IMR-90 (cell line): ENCODE measurements at regions not wholly inside any gene's neighbourhood (a gene's known extent, or its start where the extent isn't known, plus 50 kb on each side); places are given as distances from the start of the nearest gene placed in this dataset.

ENCODE experiments used
- ATAC-seq: fragments of 200-7000 bp; cut with Tn5 transposase; 2 replicates; pipeline ENCODE4 v1.9.1; 2020; ENCODE audit warnings: low read depth, mild to moderate bottlenecking, moderate library complexity
- BruUV-seq: library from RNA; stranded (reverse); fragments of 400-500 nt; replicated peaks from 2 replicates; lab custom pipeline; 2021; lab: Mats Ljungman, UMichigan
- CTCF ChIA-PET: fragments of 300-600 bp; formaldehyde crosslinking; extraction: SDS; loops from one replicate; lab custom pipeline; 2021; ENCODE audit warnings: antibody characterized with exemption; lab: Yijun Ruan, JAX
- POLR2A ChIA-PET: fragments of 300-600 bp; sonication (Branson Sonifier 250); formaldehyde crosslinking; loops from one replicate; lab custom pipeline; 2022; ENCODE audit warnings: antibody characterized with exemption; ENCODE audit not compliant: unreplicated experiment; lab: Charles Lee
- DNase-seq: peaks from one replicate; pipeline ENCODE4 v3.0.0; 2013
- H2AFZ ChIP-seq: replicated peaks from 2 replicates; pipeline ENCODE3; 2013; ENCODE audit warnings: low read length, mild to moderate bottlenecking; ENCODE audit not compliant: poor library complexity
- H2AK5ac ChIP-seq: 2 replicates; pipeline ENCODE4 v1.6.1; 2013; ENCODE audit warnings: low read depth, low read length, inconsistent platforms
- H2AK9ac ChIP-seq: replicated peaks from 2 replicates; pipeline ENCODE3; 2013; ENCODE audit warnings: mild to moderate bottlenecking, low read depth, low read length, moderate library complexity; ENCODE audit not compliant: poor library complexity
- H2BK120ac ChIP-seq: 2 replicates; pipeline ENCODE4 v1.6.1; 2013; ENCODE audit warnings: low read depth, low read length, inconsistent platforms
- H2BK15ac ChIP-seq: 3 replicates; pipeline ENCODE4 v1.6.1; 2013; ENCODE audit warnings: low read depth, low read length, inconsistent platforms
- H2BK20ac ChIP-seq: 2 replicates; pipeline ENCODE4 v1.6.1; 2013; ENCODE audit warnings: low read depth, mild to moderate bottlenecking, inconsistent platforms, low read length, moderate library complexity
- H2BK5ac ChIP-seq: 2 replicates; pipeline ENCODE4 v1.6.1; 2013; ENCODE audit warnings: mild to moderate bottlenecking, low read depth, low read length, inconsistent platforms; ENCODE audit not compliant: poor library complexity, severe bottlenecking
- H3K14ac ChIP-seq: replicated peaks from 2 replicates; pipeline ENCODE4 v1.6.1; 2013; ENCODE audit warnings: low read depth, low read length, inconsistent platforms
- H3K18ac ChIP-seq: 2 replicates; pipeline ENCODE4 v1.6.1; 2013; ENCODE audit warnings: low read depth, low read length, control low read depth
- H3K23ac ChIP-seq: 2 replicates; pipeline ENCODE4 v1.6.1; 2013; ENCODE audit warnings: low read depth, low read length, inconsistent platforms
- H3K27ac ChIP-seq: 2 replicates; pipeline ENCODE4 v1.5.1; 2013; ENCODE audit warnings: mild to moderate bottlenecking, control low read depth, low read length; ENCODE audit not compliant: insufficient read depth
- H3K27me3 ChIP-seq: 2 replicates; pipeline ENCODE4 v1.6.1; 2013; ENCODE audit warnings: low read length; ENCODE audit not compliant: control insufficient read depth, insufficient read depth
- H3K36me3 ChIP-seq: 2 replicates; pipeline ENCODE4 v1.6.1; 2013; ENCODE audit warnings: low read length, mixed read lengths; ENCODE audit not compliant: control insufficient read depth, insufficient read depth
- H3K4ac ChIP-seq: 2 replicates; pipeline ENCODE4 v1.6.1; 2013; ENCODE audit warnings: low read depth, low read length, inconsistent platforms
- H3K4me1 ChIP-seq: 2 replicates; pipeline ENCODE4 v1.6.1; 2013; ENCODE audit warnings: low read length, mixed read lengths; ENCODE audit not compliant: control insufficient read depth, insufficient read depth
- H3K4me2 ChIP-seq: 2 replicates; pipeline ENCODE4 v1.6.1; 2013; ENCODE audit warnings: low read depth, mild to moderate bottlenecking, control low read depth, low read length, moderate library complexity
- H3K4me3 ChIP-seq: 2 replicates; pipeline ENCODE4 v1.5.1; 2013; ENCODE audit warnings: low read depth, mild to moderate bottlenecking, control low read depth, low read length, moderate library complexity; ENCODE audit not compliant: insufficient read depth
- H3K56ac ChIP-seq: 2 replicates; pipeline ENCODE4 v1.6.1; 2013; ENCODE audit warnings: low read length, inconsistent platforms; ENCODE audit not compliant: insufficient read depth; ENCODE audit errors: extremely low read depth
- H3K79me1 ChIP-seq, 2 experiments: 2 replicates each; pipeline ENCODE4 v1.6.1; 2013; ENCODE audit warnings: low read length in 2 of 2, inconsistent platforms in 1 of 2, low read depth in 1 of 2
- H3K9ac ChIP-seq: 2 replicates; pipeline ENCODE4 v1.6.1; 2013; ENCODE audit warnings: low read depth, low read length, control low read depth
- H3K9me1 ChIP-seq: 2 replicates; pipeline ENCODE4 v1.6.1; 2013; ENCODE audit warnings: low read length, inconsistent platforms; ENCODE audit not compliant: insufficient read depth
- H3K9me3 ChIP-seq: 2 replicates; pipeline ENCODE4 v1.6.1; 2013; ENCODE audit warnings: low read length; ENCODE audit not compliant: control insufficient read depth, insufficient read depth
- H4K20me1 ChIP-seq: 2 replicates; pipeline ENCODE4 v1.6.1; 2013; ENCODE audit warnings: low read length, inconsistent platforms; ENCODE audit not compliant: insufficient read depth
- H4K5ac ChIP-seq: 2 replicates; pipeline ENCODE4 v1.6.1; 2013; ENCODE audit warnings: mild to moderate bottlenecking, low read depth, low read length, control low read depth
- H4K8ac ChIP-seq, 2 experiments: 2 replicates each; pipeline ENCODE4 v1.6.1; 2013; ENCODE audit warnings: low read depth in 2 of 2, low read length in 2 of 2, control low read depth in 1 of 2, inconsistent platforms in 1 of 2
- H4K91ac ChIP-seq: 2 replicates; pipeline ENCODE4 v1.6.1; 2013; ENCODE audit warnings: low read depth, low read length, inconsistent platforms; ENCODE audit not compliant: insufficient read depth
- BHLHE40 ChIP-seq: fragments of 150-350 bp; IDR thresholded peaks from 2 replicates; pipeline ENCODE4 v1.6.1; 2016; ENCODE audit warnings: mild to moderate bottlenecking, low read depth, low read length
- CHD1 ChIP-seq: IDR thresholded peaks from 2 replicates; pipeline ENCODE4 v1.6.1; 2012; ENCODE audit warnings: low read depth, low read length, improper control_type of control experiment
- ELK1 ChIP-seq: fragments of 150-350 bp; IDR thresholded peaks from 2 replicates; pipeline ENCODE4 v1.6.1; 2016; ENCODE audit warnings: low read depth, mild to moderate bottlenecking, low read length, moderate library complexity, borderline replicate concordance
- FOS ChIP-seq: fragments of 150-350 bp; IDR thresholded peaks from 2 replicates; pipeline ENCODE4 v1.6.1; 2016; ENCODE audit warnings: low read depth, low read length
- MAZ ChIP-seq: IDR thresholded peaks from 2 replicates; pipeline ENCODE4 v1.6.1; 2012; ENCODE audit warnings: low read depth, mild to moderate bottlenecking, low read length, improper control_type of control experiment, moderate library complexity, borderline replicate concordance
- MXI1 ChIP-seq: IDR thresholded peaks from 2 replicates; pipeline ENCODE4 v1.6.1; 2012; ENCODE audit warnings: low read depth, mild to moderate bottlenecking, low read length, moderate library complexity, borderline replicate concordance
- NFE2L2 ChIP-seq: fragments of 150-350 bp; IDR thresholded peaks from 2 replicates; pipeline ENCODE4 v1.6.1; 2016; ENCODE audit warnings: low read depth, mild to moderate bottlenecking, low read length
- POLR2A ChIP-seq: IDR thresholded peaks from 2 replicates; pipeline ENCODE4 v1.6.1; 2012; ENCODE audit warnings: mild to moderate bottlenecking, low read depth, low read length
- RAD21 ChIP-seq: IDR thresholded peaks from 2 replicates; pipeline ENCODE4 v1.6.1; 2012; ENCODE audit warnings: low read length, improper control_type of control experiment
- RCOR1 ChIP-seq: IDR thresholded peaks from 2 replicates; pipeline ENCODE4 v1.6.1; 2012; ENCODE audit warnings: mild to moderate bottlenecking, low read length, improper control_type of control experiment; ENCODE audit not compliant: insufficient replicate concordance
- RFX5 ChIP-seq: IDR thresholded peaks from 2 replicates; pipeline ENCODE4 v1.8.0; 2012; ENCODE audit warnings: low read depth, mild to moderate bottlenecking, low read length, moderate library complexity
- SMC3 ChIP-seq: fragments of 150-350 bp; IDR thresholded peaks from 2 replicates; pipeline ENCODE4 v1.6.1; 2016; ENCODE audit warnings: low read depth, mild to moderate bottlenecking, antibody characterized with exemption, low read length, moderate library complexity
- USF2 ChIP-seq: fragments of 150-350 bp; IDR thresholded peaks from 2 replicates; pipeline ENCODE4 v1.6.1; 2017; ENCODE audit warnings: mild to moderate bottlenecking, antibody characterized with exemption, low read length, low read depth
- WGBS, 2 experiments: methylation state at CpG; one replicate each; pipeline versions ENCODE4 v1.1.5 to v1.1.7; 2013; ENCODE audit warnings: missing lambda C conversion rate in 2 of 2; ENCODE audit not compliant: insufficient read length in 1 of 2; ENCODE audit errors: extremely low coverage in 2 of 2; 5-methylcytosine and 5-hydroxymethylcytosine counted together
- dilution Hi-C: fragments of 300-500 bp; cut with HindIII; formaldehyde crosslinking; loops from one replicate; pipeline ENCODE4 v1.14.3; 2018; ENCODE audit warnings: low sequenced_read_pairs; ENCODE audit not compliant: unreplicated experiment
- in situ Hi-C: fragments of 300-500 bp; cut with MboI; formaldehyde crosslinking; loops from 3 replicates; pipeline ENCODE4 v1.14.3; 2019; ENCODE audit warnings: low sequenced_read_pairs, inconsistent platforms, mixed read lengths
- intact Hi-C: fragments of 100-400 bp; cut with micrococcal nuclease; formaldehyde crosslinking; loops from 2 replicates; pipeline ENCODE4 v1.10.0; 2022

- no peaks in the 10 kb centered on the region for H4K20me1 ChIP-seq
- WGBS, 2 experiments, result no CpG with 5 or more reads among the region's 5 CpGs
- no peak overlapping the region for H3K9ac ChIP-seq
- H3K9me3 ChIP-seq, result no peaks in the 10 kb centered on the region
- DNase-seq (no peak), ATAC-seq (no peak)
- in situ Hi-C loops, result no loop called here
- no peak overlapping the region for H4K8ac ChIP-seq
- no peak overlapping the region for H4K5ac ChIP-seq
- H3K79me1 ChIP-seq, result no peaks in the 10 kb centered on the region
- no peak overlapping the region for H2AK9ac ChIP-seq
- no peak overlapping the region for H3K27ac ChIP-seq
- H3K14ac ChIP-seq, result no peak overlapping the region
- H2AK5ac ChIP-seq, result no peak overlapping the region
- ChIA-PET POLR2A (no interaction called here), CTCF (no interaction called here)
- H3K4me3 ChIP-seq, result no peak overlapping the region
- no peak overlapping the region for H3K4me2 ChIP-seq
- H3K56ac ChIP-seq, result no peak overlapping the region
- TF ChIP-seq POLR2A (no peak), ELK1 (no peak), RCOR1 (no peak), USF2 (no peak), RAD21 (no peak), RFX5 (no peak), MXI1 (no peak), BHLHE40 (no peak), MAZ (no peak), CHD1 (no peak), FOS (no peak), SMC3 (no peak), NFE2L2 (no peak)
- H2AFZ ChIP-seq, result no peak overlapping the region
- dilution Hi-C loops, result no loop called here
- H2BK120ac ChIP-seq, result no peak overlapping the region
- no peak overlapping the region for H4K91ac ChIP-seq
- H3K18ac ChIP-seq, result no peak overlapping the region
- intact Hi-C loops, result no loop called here
- H2BK15ac ChIP-seq, result no peak overlapping the region
- H3K36me3 ChIP-seq, result no peaks in the 10 kb centered on the region
- H3K27me3 ChIP-seq, result peaks cover 12% of the 10 kb centered on the region
- no peak overlapping the region for H2BK5ac ChIP-seq
- H3K4ac ChIP-seq, result no peak overlapping the region
- no TSS peak for BruUV-seq
- H2BK20ac ChIP-seq, result no peak overlapping the region
- no peak overlapping the region for H3K23ac ChIP-seq
- H3K4me1 ChIP-seq, result no peaks in the 10 kb centered on the region
- H3K9me1 ChIP-seq, result no peaks in the 10 kb centered on the region
These were observed 127.7 kb upstream of the MYLIP start for GRCh38 chr6:16001158-16001557.
